Kidney tubule cell (primary cell): ENCODE measurements at regions not wholly inside any gene's neighbourhood (a gene's known extent, or its start where the extent isn't known, plus 50 kb on each side); places are given as distances from the start of the nearest gene placed in this dataset.

Experiments used
- DNase-seq: peaks from one replicate; pipeline ENCODE4 v3.0.0-alpha.2; 2018; ENCODE audit warnings: low spot score

DNA sequence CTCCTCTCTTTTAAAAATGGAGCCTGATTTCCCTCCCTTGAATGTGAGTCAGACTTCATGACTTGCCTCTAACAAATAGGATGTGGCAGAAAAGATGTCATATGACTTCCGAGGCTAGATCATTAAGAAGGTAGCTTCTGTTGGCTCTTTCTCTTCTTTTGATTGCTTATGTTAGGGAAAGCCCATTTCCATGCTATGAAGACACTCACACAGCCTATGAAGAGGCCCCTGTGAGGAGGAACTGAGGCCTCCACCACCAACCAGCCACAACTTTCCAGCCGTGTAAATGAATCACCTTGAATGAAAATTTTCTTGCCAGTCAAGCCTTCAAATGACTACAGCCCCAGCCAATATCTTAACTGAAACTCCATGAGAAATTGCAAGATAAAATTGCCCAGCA, 413.4 kb downstream of the TMEM38B start:
- DNase-seq = peak; percentile 64

DNA sequence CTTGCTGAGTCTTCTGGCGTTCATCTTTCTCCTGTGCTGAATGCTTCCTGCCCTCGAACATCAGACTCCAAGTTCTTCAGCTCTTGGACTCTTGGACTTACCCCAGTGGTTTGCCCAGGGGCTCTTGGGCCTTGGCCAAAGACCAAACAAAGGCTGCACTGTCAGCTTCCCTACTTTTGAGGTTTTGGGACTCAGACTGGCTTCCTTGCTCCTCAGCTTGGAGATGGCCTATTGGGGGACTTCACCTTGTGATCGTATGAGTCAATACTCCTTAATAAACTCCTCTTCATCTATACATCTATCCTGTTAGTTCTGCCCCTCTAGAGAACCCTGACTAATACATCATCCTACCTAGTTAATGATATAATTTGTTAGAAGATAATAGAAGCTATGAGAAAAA, 415.4 kb downstream of the TMEM38B start:
- DNase-seq = peak; percentile 71

DNA sequence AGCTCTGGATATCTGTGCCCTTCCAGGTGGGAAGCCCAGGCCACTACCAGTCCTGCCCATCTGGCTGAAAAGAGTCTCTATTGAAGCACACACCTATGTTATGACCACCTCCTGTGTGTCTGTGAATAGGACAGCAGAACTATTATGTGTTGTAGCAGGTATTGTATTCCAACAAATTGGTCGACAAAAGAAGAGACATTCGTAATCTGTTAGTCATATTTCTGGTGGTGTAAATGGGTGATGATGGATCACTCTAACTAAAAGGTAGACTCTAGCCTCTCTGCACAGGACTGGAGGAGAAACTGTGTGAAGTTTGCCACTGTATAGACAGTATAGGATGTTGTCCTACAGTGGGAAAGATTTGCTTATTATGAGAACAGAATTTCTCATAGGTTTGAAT, 416.1 kb downstream of the TMEM38B start:
- DNase-seq = no peak

DNA sequence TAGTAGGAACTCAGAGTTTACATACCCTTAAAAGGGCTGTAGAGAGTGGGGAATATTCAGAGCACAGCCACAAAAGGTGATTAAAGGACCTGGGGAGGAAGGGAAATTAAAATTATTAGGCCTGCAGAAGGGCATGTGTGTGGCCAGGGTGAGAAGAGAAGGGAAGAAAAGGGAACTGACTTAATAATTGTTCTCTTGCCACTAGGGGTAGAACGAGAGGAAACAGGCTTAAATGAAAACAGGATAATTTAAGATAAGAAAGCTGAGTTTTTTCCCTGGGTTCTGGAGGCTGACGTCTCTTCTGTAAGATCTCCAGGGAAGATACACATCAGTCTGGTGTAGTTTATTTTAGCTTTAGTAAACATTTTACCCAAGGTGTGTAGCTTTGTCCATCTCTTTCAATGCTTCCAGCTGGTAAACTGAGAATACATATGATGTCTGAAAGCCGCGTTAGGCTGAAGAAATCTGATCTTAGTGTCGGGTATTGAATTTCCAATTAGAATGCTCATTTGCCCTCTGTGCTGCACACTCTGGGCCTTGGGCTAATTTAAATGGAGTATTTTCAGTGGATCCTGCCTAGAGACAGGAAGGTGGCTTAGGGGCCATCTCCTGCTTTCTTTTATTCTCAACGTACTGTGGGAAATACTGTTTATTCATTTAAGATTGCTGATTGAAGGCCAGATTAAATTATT, 416.8 kb downstream of the TMEM38B start:
- DNase-seq = no peak

DNA sequence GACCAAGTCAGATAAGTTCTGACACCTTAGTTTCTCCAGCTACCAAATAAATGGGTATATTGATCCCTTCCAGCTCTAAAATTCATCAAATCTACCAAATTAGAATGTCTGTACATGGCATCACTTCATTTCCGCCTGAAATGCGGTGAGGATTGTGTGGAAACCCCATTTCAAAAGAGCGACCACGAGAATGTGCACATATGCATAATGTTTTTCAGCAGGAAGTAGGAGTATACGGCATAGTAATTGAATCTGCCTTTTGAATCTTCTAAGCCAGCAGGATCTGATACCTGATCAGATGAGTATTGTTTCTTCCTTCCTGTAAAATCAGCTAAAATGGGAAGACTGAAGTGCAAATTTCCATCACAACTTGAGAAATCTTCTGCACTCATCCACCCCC, 418.6 kb downstream of the TMEM38B start:
- DNase-seq = no peak

DNA sequence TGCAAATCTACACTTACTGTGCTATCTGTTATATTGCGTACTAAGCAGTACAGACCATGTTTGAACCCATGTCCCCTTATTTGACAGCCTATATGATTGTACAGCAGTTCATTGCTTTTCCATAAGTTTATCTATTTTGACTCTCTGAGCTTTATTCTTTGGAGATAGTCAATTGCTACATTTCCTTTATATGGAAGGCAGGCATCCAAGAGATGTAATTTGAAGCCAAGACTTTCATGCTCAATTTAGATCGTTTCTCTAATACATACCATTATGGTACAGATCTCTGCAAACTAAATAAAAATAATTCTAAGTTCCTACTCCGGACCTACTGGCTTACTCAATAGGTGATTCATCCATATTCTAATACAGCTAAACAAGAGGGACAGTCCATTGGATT, 424.8 kb downstream of the TMEM38B start:
- no peak for DNase-seq

DNA sequence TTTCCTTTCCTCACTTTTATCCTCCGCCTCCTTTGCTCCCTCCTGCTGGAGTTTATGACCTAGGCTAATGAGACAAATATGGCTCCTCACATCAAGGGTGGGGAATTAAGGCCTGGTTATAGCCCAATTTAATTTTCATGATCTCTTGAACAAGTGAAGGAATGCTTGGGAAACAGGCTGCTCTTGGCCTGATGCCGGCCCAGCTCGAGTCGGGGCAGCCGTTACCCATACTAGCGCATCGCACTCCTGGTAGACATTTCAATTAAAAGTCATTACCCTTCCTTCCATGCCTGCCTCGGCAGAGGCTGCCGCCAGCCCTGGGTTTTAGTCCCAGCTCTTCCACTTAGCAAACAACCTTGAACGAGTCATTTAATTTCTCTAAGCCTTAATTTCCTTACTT, 425.7 kb downstream of the TMEM38B start:
- DNase-seq = no peak

DNA sequence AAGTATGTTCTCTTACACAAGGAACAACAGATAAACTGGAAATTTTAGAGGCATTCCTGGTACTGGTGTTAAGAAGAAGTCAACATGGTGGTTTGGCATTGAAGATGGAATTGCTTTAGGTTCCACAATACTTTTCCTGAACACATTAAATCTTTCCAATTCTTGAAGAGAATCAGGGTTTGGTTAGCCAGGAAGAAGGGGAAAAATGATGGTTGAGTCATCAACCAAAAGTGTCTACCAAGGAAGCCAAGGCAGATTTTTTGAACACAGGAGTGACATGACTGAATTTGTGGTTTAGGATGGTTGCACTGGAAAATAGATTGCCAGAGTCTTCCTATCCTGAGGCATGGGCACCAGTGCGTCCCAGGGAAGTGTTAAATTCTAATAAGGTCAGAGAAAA, 433.4 kb downstream of the TMEM38B start:
- DNase-seq = peak; percentile 60

DNA sequence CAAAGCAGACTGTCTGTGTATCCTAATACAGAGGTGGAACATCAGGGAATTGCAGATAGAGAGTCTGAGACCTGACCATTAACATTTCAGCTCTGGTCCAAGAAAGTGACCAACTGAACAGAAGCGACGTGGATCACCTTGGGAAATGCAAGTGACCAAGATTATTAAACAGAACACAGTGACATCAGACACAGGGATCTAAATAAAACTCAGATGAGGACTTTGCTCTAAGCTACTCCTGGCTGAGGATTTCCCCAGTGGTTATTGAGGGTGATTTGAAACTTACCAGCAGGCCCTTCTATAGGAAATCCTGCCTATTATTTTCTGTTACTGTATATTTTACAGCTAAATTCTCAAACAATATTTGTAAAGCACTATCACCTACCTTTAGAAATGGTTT, 436.0 kb downstream of the TMEM38B start:
- no peak for DNase-seq

DNA sequence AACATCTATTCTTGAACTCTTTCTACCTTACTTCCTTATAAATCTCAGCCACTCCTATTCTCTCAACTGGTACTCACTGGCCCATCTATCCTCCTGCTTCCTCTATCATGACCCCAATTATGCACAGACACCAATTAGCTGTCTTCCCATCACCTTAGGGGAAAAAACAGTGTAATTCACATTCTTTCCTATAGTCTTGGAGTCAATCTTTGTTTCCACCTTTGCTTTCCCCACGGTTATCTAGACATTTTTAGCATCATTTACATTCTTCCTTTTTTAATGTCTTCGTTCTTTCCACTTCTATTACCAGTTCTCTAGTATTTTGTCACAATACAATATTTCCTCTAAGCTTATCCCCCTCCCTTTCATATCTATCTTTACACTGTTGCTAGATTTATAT, 449.4 kb downstream of the TMEM38B start:
- no peak for DNase-seq

DNA sequence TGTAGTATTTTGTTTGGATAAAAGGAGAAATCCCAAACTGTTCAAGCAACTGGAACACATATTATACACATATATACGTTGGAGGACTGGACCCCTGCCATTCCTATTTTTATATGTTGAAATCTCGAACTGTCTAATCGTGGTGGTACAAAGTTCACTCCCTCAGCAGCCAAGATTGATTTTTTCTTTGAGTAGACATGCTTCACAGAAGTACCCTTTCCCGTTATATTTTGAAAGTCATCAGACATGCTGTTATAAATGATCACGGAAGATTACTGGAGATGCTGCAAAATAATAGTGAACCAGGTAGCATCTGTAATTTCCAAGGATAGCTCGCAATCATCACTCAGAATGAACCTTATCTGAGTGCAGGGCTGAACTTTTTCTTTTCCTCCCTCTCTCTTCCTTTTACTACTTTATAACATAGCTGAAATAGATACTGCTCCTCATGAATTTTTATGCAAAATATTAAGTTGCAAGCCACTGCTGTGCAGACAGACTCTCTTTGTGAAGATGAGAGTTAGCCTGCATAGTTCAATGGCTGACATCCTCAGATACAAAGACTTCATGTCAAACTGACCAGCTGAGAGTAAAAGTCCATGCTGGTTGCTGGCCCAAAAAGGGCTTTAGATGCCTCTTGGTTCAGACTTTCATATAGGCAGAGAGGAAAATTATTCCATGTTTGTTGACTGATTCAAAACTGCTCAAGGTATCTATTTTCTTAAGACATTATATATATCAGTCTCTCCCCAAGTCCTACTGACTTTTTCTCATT, 451.9 kb downstream of the TMEM38B start:
- no peak for DNase-seq

DNA sequence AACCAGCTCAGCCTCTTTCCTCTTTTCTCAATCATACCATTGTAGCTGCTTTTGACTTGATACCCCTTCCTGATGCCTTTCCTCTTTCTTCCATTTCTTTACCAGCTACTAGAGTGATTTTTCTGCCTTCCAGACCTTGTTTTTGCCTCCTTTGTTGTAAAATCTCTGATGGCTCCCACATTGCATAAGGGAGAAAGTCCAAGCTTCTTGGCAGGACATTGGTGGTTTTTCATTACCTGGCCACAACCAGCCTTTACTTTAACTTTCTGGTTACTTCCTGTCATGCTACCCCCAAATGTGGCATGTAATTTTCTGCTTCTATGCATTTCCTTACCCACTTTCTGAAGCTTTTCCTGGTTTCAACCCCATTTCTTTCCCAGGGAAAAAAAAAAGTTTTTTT, 452.5 kb downstream of the TMEM38B start:
- DNase-seq = no peak

DNA sequence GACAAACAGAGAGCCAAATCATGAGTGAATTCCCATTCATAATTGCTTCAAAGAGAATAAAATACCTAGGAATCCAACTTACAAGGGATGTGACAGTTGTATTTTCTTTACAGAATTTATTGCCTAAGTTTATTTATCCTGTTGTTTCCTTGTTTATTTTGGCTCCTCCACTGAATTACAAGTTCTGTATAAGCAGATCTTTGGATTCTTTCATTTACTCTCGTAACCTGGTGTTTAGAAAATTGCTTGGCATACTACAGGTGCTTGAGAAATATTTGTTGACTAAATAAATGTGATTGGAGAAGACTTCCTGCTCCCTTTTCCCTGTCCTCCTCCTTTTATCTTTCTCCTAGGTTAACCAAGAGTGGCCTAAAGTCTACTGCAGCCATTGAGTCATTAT, 455.6 kb downstream of the TMEM38B start:
- no peak for DNase-seq

DNA sequence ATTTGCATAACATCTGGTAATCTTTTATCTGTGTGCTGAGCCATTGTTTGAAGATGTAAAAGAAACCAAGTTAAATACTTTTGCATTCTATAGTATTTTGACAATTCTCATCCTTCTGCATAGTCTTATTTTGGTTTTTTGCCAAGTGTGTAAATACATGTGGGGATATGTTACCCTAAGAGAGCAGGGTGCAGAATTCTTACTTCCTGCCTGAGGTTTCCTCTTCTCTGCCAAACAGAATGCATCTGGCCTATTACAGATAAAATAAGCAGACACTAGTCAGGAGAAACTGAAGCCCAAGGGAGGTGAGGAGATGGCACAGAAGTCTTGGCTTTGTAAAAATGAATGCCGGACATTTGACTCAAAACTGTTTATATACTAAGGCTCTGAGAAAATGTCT, 462.1 kb downstream of the TMEM38B start:
- no peak for DNase-seq

DNA sequence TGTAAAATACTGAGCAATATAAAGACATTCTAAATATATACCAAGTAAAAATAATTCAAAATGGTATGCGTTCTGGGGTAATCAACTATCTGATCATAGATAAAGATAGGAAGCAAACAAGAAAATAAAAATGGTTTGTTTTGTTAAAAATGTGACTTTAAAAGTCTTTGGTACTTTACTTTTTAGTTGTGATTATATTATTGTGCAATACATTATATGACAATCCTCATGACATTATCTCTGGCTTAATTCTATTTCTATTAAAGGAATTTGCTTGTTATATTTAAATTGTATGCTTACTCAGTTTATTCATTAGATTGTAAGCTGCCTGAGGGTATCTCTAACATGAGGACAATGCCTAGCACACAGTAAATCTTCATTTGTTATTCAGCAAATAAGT, 477.9 kb downstream of the TMEM38B start:
- no peak for DNase-seq

DNA sequence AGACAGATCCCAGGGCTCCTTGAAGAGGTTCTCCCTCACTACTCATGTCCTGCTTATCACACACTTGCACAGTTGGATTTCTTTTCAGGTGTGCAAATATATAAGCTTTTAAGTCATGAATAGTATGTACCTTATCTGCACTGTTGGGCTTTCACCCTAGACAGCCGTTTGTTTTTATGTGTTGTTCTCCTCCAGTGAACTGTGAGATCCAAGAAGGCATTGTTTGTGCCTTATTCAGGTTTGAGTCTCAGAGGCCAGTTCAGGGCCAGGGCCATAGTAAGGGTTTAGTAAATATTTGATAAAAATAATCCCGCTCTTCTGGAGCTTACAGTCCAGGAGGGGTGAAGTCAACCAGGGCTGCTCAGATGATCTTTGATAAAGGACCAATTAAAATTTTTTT, 480.0 kb downstream of the TMEM38B start:
- DNase-seq = peak; percentile 26

DNA sequence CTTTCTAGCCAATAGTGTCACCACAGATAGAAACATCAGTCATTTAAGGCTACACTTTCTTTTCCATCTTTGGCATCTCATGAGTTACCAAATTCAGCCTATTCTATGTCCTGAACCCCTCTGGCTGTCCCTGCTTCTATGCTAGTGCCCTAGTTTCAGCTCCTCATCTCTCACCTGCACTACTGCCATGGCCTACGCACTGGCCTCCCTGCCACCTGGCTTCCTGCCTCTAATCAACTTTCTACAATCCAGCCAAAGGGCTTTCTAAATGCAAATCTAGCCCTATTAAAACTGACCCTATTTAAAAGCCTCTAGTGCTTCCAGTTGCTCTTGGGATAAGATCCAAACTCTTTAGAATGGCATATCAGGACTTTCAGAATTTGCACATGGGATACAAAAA, 482.9 kb downstream of the TMEM38B start:
- DNase-seq = no peak

DNA sequence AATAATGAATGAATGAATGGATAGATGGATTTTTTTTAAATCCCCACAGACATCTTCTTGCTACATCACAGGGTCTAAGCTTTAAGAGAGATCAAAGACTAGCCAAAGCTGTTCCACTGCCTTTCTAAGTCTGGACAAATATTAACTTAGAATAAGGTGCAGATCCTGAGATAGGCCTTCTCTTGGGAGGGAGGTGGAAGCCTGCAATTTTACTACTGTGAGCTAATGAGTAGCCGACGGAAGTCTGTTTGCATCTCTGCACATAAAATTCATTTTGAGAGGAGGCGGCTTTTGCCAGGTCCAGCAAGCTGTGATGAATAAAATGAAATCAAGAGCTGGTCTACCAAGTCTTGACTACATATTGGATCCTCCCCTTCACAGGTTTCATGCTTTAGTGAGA, 484.9 kb downstream of the TMEM38B start:
- DNase-seq = peak; percentile 1

DNA sequence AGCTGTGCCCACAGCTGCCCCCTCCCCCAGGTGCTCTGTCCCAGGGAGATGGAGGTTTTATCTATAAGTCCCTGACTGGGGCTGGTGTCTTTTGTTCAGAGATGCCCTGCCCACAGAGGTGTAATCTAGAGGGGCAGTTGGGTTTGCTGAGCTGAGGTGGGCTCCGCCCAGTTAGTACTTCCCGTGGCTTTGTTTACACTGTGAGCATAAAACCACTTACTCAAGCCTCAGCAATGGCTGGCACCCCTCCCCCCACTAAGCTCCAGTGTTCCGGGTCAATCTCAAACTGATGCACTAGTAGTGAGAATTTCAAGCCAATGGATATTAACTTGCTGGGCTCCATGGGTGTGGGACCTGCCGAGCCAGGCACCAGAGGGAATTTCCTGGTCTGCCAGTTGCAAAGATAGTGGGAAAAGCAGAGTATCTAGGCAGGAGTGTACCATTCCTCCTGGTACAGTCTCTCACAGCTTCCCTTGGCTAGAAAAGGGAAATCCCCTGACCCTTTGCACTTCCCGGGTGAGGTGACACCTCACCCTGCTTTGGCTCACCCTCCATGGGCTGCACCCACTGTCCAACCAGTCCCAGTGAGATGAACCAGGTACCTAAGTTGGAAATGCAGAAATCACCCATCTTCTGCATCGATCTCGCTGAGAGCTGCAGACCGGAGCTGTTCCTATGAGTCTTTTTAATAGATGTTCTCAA, 509.6 kb downstream of the TMEM38B start:
- peak; percentile 7 for DNase-seq

DNA sequence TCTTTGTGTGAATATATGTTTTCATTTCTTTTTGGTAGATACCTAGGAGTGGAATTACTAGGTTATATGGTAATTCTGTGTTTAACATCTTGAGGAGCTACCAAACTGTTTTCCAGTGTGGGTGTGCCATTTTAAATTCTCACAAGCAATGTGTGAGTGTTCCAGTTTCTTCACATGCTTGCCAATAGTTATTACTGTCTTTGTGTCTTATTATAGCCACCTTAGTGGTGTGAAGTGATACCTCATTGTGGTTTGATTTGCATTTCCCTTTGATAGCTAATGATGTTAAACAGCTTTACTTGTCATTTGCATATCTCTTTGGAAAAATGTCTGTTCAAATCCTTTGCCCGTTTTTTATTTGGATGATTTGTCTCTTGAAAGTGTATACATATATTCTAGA, 513.0 kb downstream of the TMEM38B start:
- DNase-seq = no peak

DNA sequence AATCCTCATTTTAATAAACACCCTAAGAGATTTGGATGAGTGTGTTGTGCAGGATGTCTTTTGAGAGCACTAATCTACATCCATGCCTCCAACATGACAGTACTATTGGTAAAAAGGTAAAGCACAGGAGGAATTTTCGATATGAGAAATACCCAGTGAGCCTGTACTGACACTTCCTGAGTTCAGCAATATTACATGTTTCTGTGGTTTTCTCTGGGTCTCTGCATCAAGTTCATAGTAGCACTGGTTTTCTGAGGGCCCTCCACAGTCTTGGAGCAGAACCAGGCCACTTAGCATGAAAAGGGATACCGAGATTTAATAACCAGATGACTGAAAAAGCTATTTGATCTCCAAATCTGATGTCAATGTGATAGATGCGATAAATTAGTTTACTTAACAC, 524.1 kb downstream of the TMEM38B start:
- no peak for DNase-seq

DNA sequence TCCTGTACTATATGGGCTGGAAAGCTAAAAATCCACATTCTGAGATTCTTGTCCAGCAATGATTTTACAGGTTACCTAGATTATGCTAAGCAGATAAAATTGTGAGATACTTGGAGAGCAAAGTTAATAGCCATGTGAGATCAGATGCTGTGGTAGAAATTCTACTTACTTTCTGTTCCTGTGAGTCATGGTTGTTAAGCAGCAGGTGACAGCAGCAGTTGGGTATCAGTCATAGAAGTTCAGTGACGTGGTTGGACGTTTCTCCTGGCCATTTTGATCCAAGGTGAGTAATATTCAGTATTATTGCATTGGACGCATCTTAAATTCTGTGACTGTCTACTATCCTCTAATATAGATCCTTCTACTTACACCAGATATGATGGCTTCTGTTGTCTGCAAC, 524.5 kb downstream of the TMEM38B start:
- DNase-seq = peak; percentile 42

DNA sequence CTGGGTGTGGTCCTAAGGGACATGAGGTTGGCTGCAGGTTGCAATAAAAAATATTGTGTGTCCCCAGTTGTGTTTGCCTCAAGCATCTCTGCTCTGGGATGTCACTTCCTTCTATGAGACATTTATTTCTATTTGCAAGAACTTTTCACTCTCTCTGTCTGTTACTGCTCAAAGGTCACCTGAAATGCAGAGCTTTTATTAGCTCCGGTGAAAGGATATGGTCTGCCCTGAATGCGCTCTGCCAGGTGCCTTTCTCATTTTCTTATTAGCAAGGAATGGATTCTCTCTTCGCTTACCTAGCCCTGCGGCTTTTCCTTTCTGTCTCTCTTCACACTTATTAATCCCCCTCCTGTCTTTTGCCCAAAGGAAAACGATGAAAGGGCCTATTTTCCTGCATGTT, 526.1 kb downstream of the TMEM38B start:
- no peak for DNase-seq
